Testis (tissue), 2 donors: ENCODE measurements at regions not wholly inside any gene's neighbourhood (a gene's known extent, or its start where the extent isn't known, plus 50 kb on each side); places are given as distances from the start of the nearest gene placed in this dataset.

Experiments
- DNase-seq: peaks from one replicate; pipeline ENCODE4 v3.0.0-alpha.2; 2019
- H3K27ac ChIP-seq, 2 donors: fragments of 200-600 bp; sonication (generic); one replicate each; pipeline ENCODE4 v1.5.1; 2019
- H3K27me3 ChIP-seq: fragments of 200-600 bp; sonication (generic); one replicate; pipeline ENCODE4 v1.5.1; 2019
- H3K36me3 ChIP-seq: fragments of 200-600 bp; sonication (generic); one replicate; pipeline ENCODE4 v1.5.1; 2017; ENCODE audit warnings: low read depth; ENCODE audit errors: missing control alignments
- H3K4me1 ChIP-seq: fragments of 200-600 bp; sonication (generic); one replicate; pipeline ENCODE4 v1.5.1; 2019
- H3K4me3 ChIP-seq, 2 donors: fragments of 200-600 bp; sonication (generic); one replicate each; pipeline ENCODE4 v1.5.1; 2017 to 2019
- H3K9me3 ChIP-seq: fragments of 200-600 bp; sonication (generic); one replicate; pipeline ENCODE4 v1.5.1; 2017
- POLR2A ChIP-seq: fragments of 450-650 bp; IDR thresholded peaks from one replicate; pipeline ENCODE4 v1.6.1; 2017; ENCODE audit warnings: antibody characterized with exemption, mild to moderate bottlenecking, moderate library complexity
- WGBS, 2 donors: methylation state at CpG; one replicate each; pipeline ENCODE4 v1.1.5; 2018; 5-methylcytosine and 5-hydroxymethylcytosine counted together
- intact Hi-C: fragments of 100-400 bp; cut with DNase I; formaldehyde crosslinking; loops from one replicate; pipeline ENCODE4 v1.15.1; 2023; ENCODE audit warnings: low total_unique reads
- TF ChIP-seq, protein P1 (sequence below), 3 experiments: fragments of 450-650 bp in 2 of 3; fragments of 200-600 bp in 1 of 3; sonication (generic) in 1 of 3; IDR thresholded peaks; one replicate each; pipeline ENCODE4 v1.5.1; 2016 to 2019; ENCODE audit warnings: antibody characterized with exemption in 3 of 3, mild to moderate bottlenecking in 2 of 3, moderate library complexity in 1 of 3

- WGBS, 2 donors: 74 to 79% methylated on average over 4 of the region's 4 CpGs
- H3K36me3 ChIP-seq: no peaks in the 10 kb centered on the region
- H3K4me1 ChIP-seq: no peaks in the 10 kb centered on the region
- no peak for TF ChIP-seq POLR2A
- TF ChIP-seq, protein P1, sequence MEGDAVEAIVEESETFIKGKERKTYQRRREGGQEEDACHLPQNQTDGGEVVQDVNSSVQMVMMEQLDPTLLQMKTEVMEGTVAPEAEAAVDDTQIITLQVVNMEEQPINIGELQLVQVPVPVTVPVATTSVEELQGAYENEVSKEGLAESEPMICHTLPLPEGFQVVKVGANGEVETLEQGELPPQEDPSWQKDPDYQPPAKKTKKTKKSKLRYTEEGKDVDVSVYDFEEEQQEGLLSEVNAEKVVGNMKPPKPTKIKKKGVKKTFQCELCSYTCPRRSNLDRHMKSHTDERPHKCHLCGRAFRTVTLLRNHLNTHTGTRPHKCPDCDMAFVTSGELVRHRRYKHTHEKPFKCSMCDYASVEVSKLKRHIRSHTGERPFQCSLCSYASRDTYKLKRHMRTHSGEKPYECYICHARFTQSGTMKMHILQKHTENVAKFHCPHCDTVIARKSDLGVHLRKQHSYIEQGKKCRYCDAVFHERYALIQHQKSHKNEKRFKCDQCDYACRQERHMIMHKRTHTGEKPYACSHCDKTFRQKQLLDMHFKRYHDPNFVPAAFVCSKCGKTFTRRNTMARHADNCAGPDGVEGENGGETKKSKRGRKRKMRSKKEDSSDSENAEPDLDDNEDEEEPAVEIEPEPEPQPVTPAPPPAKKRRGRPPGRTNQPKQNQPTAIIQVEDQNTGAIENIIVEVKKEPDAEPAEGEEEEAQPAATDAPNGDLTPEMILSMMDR (IDR thresholded peaks at IDR 0.05): no peak
- H3K9me3 ChIP-seq: no peaks in the 10 kb centered on the region
- intact Hi-C loops: no loop called here
- H3K27ac ChIP-seq: no peak overlapping the region
- DNase-seq: no peak
- no peaks in the 10 kb centered on the region for H3K27me3 ChIP-seq
- H3K4me3 ChIP-seq: no peak overlapping the region
These were observed 92.7 kb upstream of the GPR141 start for GRCh38 chr7:37590824-37591223.

DNA sequence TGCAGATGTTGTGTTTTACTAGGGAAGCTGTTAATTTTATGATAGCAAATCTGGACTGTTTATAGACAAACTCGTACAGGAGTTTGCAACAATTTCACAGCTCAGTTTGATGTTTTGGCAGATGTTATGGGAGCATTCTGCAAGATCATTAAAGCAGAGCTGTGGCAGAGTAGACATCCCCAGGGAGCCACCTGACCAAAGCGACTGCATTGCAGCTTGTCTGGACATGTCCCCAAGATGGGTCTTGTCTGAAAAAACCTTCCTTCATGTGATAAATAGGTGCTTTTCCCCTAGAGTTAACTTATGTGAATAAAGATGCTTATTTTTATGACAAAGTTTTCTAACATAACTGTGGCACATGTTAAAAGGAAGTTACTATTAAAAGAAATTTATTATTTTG is 91.2 kb upstream of the GPR141 start:
- no peaks in the 10 kb centered on the region for H3K4me1 ChIP-seq

GRCh38 chr7:37594602-37595001 is 89.0 kb upstream of the GPR141 start:
- intact Hi-C loops: no loop called here
- no peak for DNase-seq

More for the DNA sequence above, 91.2 kb upstream of the GPR141 start:
- no peaks in the 10 kb centered on the region for H3K27me3 ChIP-seq
- no peak for DNase-seq
- H3K4me3 ChIP-seq: no peak overlapping the region
- intact Hi-C loops: no loop called here
- H3K9me3 ChIP-seq: no peaks in the 10 kb centered on the region
- no peak overlapping the region for H3K27ac ChIP-seq
- TF ChIP-seq POLR2A: no peak
- TF ChIP-seq, protein P1 (IDR thresholded peaks at IDR 0.05): no peak
- no peaks in the 10 kb centered on the region for H3K36me3 ChIP-seq
- 74 to 79% methylated on average over 2 of the region's 2 CpGs for WGBS, 2 donors

DNA sequence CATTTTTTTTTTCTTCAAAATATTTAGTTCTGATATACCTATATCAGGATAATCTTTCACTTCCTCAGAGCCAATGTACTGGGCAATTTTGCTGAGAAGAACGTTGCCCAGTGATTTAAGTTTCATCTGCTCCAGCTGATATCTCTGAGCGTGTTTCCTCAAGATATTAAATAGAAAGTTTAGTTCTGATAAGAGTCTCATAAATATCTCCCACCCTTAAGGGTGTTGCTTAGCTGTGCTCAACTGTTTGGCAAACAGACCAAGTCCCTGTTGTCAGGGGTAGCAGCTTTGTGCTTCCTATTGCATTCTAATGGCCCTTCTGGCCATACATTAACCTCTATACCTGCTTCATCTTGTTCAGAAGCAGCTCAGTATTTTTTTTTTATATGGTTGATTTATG is 84.7 kb upstream of the GPR141 start:
- no peak for TF ChIP-seq POLR2A
- TF ChIP-seq, protein P1 (IDR thresholded peaks at IDR 0.05): no peak
- Histone ChIP-seq H3K27ac (no peak overlapping the region), H3K4me3 (no peak overlapping the region), H3K4me1 (no peaks in the 10 kb centered on the region), H3K27me3 (no peaks in the 10 kb centered on the region), H3K36me3 (no peaks in the 10 kb centered on the region), H3K9me3 (no peaks in the 10 kb centered on the region)
- 44 to 51% methylated on average over 2 of the region's 2 CpGs for WGBS, 2 donors
- no peak for DNase-seq
- intact Hi-C loops: no loop called here

More at GRCh38 chr7:37594602-37595001, 89.0 kb upstream of the GPR141 start:
- Histone ChIP-seq H3K36me3 (no peaks in the 10 kb centered on the region), H3K27ac (no peak overlapping the region), H3K4me3 (no peak overlapping the region), H3K27me3 (no peaks in the 10 kb centered on the region), H3K9me3 (no peaks in the 10 kb centered on the region), H3K4me1 (no peaks in the 10 kb centered on the region)
- no peak for TF ChIP-seq POLR2A
- TF ChIP-seq, protein P1 (IDR thresholded peaks at IDR 0.05): no peak
- 95 to 97% methylated on average over 1 of the region's 1 CpG for WGBS, 2 donors

DNA sequence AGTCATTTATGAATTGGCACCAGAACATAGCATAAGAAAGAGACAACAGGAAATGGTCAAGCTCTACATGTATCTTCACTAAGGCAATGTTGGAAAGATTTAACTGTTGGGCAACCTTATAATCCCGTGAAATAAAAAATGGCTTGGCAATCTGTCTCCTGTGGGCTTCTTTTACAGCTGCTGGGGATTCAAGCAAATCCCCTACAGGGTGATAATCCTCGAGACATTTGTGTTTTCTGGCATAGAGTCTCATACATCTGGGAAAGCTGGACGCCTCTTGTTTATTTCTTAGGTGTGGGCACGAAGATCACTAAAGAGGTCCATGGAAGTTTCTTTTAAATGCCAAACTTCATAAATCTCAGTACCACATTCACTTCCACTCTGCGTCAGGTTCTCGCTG is 82.2 kb upstream of the GPR141 start:
- H3K4me3 ChIP-seq: no peak overlapping the region
- H3K4me1 ChIP-seq: no peaks in the 10 kb centered on the region
- H3K27me3 ChIP-seq: no peaks in the 10 kb centered on the region
- no peaks in the 10 kb centered on the region for H3K9me3 ChIP-seq
- DNase-seq: no peak
- no peak overlapping the region for H3K27ac ChIP-seq
- TF ChIP-seq POLR2A: no peak
- TF ChIP-seq, protein P1 (IDR thresholded peaks at IDR 0.05): no peak
- intact Hi-C loops: no loop called here
- 78 to 88% methylated on average over 6 of the region's 6 CpGs for WGBS, 2 donors
- H3K36me3 ChIP-seq: no peaks in the 10 kb centered on the region
